Cerebellar cortex (tissue), 1 donor: ENCODE measurements at regions not wholly inside any gene's neighbourhood (a gene's known extent, or its start where the extent isn't known, plus 50 kb on each side); places are given as distances from the start of the nearest gene placed in this dataset.

Experiments
- DNase-seq: peaks from one replicate; pipeline ENCODE4 v3.0.0-alpha.2; 2015; ENCODE audit warnings: low spot score

DNA sequence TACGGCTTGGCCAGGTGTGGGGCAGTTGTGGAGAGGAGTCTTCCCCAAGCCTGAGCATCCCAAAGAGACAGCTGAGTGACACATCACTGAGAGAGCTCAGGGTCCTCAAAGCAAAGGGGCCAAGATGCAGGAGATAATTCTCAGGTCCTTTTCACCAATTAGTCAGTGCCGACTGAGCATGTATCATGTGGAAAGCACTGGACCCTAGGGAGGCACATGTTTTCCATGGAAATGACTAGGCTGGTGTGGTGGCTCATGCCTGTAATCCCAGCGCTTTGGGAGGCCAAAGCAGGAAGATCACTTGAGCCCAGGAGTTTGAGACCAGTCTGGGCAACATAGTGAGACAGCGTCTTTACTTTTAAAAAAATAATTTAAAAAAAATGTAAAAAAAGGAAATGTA lies 67.3 kb upstream of the PRPS1 start:
- DNase-seq: no peak

DNA sequence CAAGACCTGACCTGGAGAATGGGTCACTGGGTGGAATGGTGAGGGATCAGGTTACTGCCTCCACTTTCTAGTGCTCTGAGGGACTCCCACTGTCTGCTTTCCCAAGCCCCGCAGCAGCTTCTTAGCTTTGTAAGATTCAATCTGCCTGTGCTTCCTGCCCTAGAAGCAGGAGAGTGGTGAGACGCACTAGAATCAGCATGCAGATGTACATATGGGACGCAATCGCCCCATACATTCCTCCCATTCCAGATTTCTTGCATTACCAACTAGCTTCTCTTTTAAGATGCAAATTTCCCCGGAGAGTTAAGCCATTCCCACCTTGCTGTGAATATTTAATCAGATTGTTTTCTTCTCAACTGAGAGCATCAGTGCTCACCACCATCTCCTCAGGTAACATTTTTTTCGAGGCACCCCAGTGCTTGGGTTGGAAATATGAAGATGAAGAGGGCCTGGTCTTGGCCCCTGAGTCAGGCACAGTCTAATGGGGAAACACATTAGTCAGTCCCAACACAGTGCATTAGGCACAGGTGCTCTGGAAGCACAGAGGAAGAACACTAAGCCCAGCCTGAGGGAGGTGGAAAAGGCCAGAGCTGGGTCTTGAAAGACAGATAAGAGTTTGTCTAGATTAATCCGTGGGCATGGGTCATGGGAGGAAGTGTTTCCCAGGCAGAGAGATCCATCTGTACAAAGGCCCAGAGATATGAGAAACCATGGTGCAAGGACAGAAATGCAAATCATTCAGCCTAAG lies 66.7 kb upstream of the PRPS1 start:
- DNase-seq: no peak

- DNase-seq: no peak
Observed at GRCh38 chrX:107562482-107562881, 65.8 kb upstream of the PRPS1 start.

- no peak for DNase-seq
Observed at GRCh38 chrX:107563824-107564223, 64.5 kb upstream of the PRPS1 start.

DNA sequence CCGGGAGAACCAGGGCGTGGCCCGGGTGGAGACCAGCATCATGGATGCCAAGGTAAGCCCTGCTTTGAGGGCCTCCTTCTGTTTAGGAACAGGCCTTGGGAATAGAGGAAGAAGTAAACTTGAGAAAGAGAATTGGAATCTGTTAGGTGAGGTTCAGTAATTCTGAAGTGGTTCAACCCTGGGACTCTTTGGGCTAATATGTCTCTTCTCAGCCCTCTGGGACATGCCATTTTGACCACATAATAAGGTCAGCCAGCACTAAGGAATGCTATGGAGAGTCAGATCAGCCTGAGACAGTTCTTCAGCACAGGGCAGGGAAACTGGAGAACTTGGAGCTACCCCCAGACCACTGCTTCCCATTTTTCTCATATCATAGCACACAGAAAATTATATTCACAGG lies 63.3 kb upstream of the PRPS1 start:
- no peak for DNase-seq

- DNase-seq: peak; percentile 38
Observed at GRCh38 chrX:107565931-107566603, 62.2 kb upstream of the PRPS1 start.

DNA sequence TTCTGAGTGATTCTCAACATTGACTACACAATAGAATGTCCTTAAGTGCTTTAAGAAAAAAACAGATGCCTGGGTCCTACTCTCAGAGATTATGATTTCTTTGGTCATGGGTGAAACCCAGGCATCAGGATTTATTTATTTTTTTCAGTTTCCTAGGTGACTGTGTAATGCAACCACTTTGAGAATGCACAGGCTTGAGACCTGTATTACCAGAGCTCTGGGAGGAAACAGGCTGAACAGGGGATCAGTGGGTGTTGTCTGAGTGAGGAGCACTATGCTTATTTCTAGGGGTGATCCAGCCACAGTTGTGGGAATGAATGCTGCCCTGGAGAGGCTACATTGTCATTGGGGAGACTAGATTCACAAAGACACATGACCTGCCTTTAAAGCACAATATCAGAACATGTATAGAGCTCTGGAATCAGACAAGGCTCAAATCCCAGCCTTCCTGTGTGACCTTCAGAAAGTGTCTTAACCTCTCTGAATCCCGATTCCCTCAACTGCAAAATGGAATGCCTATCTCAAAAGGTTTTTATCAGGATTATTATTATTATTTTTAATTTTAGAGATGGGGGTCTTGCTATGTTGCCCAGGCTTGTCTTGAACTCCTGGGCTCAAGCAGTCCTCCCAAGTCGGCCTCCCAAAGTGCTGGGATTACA lies 61.6 kb upstream of the PRPS1 start:
- no peak for DNase-seq

GRCh38 chrX:107567370-107567769 lies 60.9 kb upstream of the PRPS1 start:
- no peak for DNase-seq

- peak; percentile 49 for DNase-seq
Observed at GRCh38 chrX:107571296-107571998, 56.9 kb upstream of the PRPS1 start.

DNA sequence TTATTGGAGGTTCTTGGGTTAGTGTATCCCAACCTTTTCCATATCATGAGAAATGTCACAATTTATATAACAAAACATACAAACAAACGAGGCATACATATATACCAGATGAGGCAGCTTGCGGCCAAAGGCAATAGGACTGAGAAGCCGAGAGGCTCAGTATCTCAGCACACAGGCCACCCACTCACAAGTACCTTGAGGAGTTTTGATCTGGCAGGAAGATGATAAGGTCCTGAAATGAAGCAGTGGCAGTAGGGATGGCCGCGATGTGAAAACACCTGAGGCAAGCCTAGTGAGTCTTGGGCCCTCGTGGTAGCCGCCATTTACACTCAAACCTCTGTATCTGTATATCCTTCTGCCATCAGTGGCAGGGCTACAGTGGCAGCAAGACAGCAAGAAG lies 55.3 kb upstream of the PRPS1 start:
- no peak for DNase-seq

DNA sequence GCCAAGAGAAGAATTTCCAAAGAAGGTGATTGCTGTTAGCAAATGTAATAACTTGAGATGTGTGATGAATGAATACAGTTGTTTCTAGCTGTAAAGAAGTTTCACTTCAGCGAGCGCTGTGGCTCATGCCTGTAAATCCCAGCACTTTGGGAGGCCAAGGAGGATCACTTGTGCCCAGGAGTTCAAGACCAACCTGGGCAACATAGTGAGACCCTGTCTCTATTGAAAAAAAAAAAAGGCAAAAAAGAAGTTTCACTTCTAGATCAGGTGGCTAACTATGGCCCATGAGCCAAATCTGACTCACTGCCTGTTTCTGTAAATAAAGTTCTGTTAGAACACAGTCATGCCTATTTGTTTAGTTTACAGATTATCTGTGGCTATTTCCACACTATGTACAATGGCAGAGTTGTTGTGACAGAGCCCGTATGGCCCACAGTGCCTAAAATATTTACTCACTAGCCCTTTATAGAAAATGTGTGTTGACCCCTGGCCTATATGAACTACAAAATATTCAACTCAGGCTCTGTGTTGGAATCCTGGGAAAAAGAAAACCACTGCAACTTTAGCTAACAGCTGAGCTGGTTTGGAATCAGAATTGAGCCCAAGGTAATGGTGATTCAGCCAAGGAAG lies 54.1 kb upstream of the PRPS1 start:
- no peak for DNase-seq

DNA sequence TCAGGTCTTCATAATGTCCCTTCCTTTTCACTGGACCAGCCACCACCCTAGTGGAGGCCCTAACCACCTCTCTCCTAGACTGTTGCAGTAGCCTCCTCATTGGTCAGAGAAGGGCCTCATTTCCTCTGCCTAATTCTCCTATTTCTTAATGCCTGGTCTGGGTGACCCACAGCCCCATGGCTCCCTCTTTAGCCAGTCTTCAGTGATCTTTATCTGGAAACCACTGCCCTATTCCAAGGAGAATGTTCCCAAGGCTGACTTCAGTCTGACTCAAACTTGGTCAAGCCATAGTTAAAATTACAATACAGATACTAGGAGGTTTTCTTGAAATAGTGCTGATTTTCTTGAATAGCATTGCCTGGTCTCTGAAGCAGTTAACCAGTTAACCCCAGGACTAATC lies 53.6 kb upstream of the PRPS1 start:
- no peak for DNase-seq

GRCh38 chrX:107576392-107576791 lies 51.9 kb upstream of the PRPS1 start:
- no peak for DNase-seq

GRCh38 chrX:107576841-107577240 lies 51.5 kb upstream of the PRPS1 start:
- no peak for DNase-seq

DNA sequence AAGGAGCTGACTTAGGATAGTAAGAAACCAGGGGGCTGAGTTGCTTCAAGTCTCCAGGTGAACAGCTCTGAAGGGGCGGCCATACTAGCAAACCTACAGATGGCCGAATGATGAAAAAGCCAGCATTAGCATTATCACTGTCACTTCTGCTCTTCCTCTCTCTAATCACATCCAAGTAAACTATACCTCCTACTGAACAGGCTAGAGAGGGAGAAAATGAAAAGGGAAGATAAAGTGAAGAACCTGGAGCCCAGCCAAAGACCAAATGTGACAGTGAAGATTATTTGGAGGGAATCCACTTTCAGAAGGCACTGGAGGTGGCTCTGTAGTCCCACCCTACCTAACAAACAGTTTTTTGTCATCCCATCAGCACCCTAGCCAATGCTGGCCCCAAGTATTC lies 50.4 kb upstream of the PRPS1 start:
- no peak for DNase-seq
